DOHH2 (cell line): ENCODE measurements at regions not wholly inside any gene's neighbourhood (a gene's known extent, or its start where the extent isn't known, plus 50 kb on each side); places are given as distances from the start of the nearest gene placed in this dataset.

Experiments
- H3F3A ChIP-seq: fragments of 200-600 bp; sonication (generic), shearing (Covaris generic); 2 replicates; pipeline ENCODE4 v1.6.0; 2016; ENCODE audit warnings: antibody characterized with exemption, mild to moderate bottlenecking; ENCODE audit not compliant: control insufficient read depth, insufficient read depth
- H3K27ac ChIP-seq: fragments of 200-600 bp; sonication (generic); 2 replicates; pipeline ENCODE4 v1.5.1; 2014; ENCODE audit warnings: low read depth, mild to moderate bottlenecking, low read length, moderate library complexity
- H3K27me3 ChIP-seq: fragments of 200-600 bp; sonication (generic); 2 replicates; pipeline ENCODE4 v1.6.1; 2014; ENCODE audit warnings: mild to moderate bottlenecking, low read length, mixed read lengths; ENCODE audit not compliant: control insufficient read depth
- H3K36me3 ChIP-seq: fragments of 200-600 bp; sonication (generic); 2 replicates; pipeline ENCODE4 v1.6.1; 2014; ENCODE audit warnings: mild to moderate bottlenecking, low read length, moderate library complexity, mixed read lengths; ENCODE audit not compliant: control insufficient read depth
- H3K4me1 ChIP-seq: fragments of 200-600 bp; sonication (generic); 2 replicates; pipeline ENCODE4 v1.6.1; 2014; ENCODE audit warnings: mild to moderate bottlenecking, low read length, mixed read lengths; ENCODE audit not compliant: control insufficient read depth
- H3K4me2 ChIP-seq: fragments of 200-600 bp; sonication (generic); 2 replicates; pipeline ENCODE4 v1.6.0; 2014; ENCODE audit warnings: mild to moderate bottlenecking, low read length, moderate library complexity
- H3K4me3 ChIP-seq: fragments of 200-600 bp; sonication (generic); 2 replicates; pipeline ENCODE4 v1.5.1; 2014; ENCODE audit warnings: mild to moderate bottlenecking, low read length, mixed read lengths
- H3K79me2 ChIP-seq: fragments of 200-600 bp; sonication (generic); 2 replicates; pipeline ENCODE4 v1.6.1; 2014; ENCODE audit warnings: mild to moderate bottlenecking, low read length, mixed read lengths; ENCODE audit not compliant: control insufficient read depth
- H3K9me2 ChIP-seq: fragments of 200-600 bp; sonication (generic); replicated peaks from 2 replicates; pipeline ENCODE4 v1.6.1; 2014; ENCODE audit warnings: mild to moderate bottlenecking, low read length, mixed read lengths; ENCODE audit not compliant: control insufficient read depth
- H3K9me3 ChIP-seq: fragments of 200-600 bp; sonication (generic); 2 replicates; pipeline ENCODE4 v1.6.1; 2014; ENCODE audit warnings: antibody characterized with exemption, low read length, mixed read lengths; ENCODE audit not compliant: control insufficient read depth, insufficient read depth
- H4K20me1 ChIP-seq: fragments of 200-600 bp; sonication (generic); 2 replicates; pipeline ENCODE4 v1.6.0; 2014; ENCODE audit warnings: low read depth, mild to moderate bottlenecking, antibody characterized with exemption, low read length, moderate library complexity; ENCODE audit not compliant: control insufficient read depth, insufficient read depth
- EZH2phosphoT487 ChIP-seq: fragments of 200-600 bp; sonication (generic); IDR thresholded peaks from 2 replicates; pipeline ENCODE4 v1.6.1; 2017; ENCODE audit warnings: borderline replicate concordance, mild to moderate bottlenecking, antibody characterized with exemption, low read length, moderate library complexity, mixed read lengths
- TF ChIP-seq, protein P1 (sequence below): fragments of 200-600 bp; sonication (generic); IDR thresholded peaks from one replicate; pipeline ENCODE4 v1.5.1; 2014; ENCODE audit warnings: antibody characterized with exemption, mild to moderate bottlenecking, low read depth, low read length; ENCODE audit not compliant: poor library complexity, severe bottlenecking

DNA sequence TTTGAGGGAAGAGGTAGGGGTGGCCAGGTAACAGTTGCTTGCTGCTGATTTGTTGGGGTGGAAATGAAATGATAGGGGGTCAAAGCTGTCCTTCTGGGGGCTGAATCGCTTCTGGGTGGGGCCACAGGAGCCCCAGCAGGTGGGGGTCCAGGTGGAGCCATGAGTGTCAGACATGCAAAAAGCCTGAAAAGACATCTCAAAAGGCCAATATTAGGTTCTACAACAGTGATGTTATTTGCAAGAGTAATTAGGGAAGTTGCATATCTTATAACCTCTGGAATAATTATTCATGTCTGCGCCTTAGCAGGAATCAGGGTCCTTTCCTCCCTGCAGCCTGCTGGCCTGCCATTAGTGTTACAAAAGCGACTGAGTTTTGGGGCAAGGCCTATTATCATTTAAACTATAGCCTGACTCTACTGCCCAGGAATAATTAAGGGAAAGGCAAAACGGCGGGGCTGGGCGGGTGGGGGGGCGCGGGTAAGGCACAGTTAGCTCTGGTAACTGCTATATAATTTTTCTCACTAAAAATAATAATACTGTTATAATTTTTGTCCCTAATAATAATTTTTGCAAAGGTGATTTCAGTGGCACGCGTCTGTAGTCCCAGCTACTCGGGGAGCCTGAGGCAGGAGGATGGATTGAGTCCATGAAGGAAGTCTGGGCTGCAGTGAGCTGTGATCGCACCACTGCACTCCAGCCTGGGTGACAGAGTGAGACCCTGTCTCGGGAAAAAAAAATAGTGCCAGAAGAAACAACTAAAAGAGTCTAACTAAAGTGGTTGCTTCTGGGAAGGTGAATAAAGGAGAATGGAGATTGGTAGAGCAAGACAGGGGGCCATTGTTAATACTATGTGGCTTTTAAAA is 145.7 kb downstream of the MAGEB17 start:
- no peak for TF ChIP-seq EZH2phosphoT487
- TF ChIP-seq, protein P1, sequence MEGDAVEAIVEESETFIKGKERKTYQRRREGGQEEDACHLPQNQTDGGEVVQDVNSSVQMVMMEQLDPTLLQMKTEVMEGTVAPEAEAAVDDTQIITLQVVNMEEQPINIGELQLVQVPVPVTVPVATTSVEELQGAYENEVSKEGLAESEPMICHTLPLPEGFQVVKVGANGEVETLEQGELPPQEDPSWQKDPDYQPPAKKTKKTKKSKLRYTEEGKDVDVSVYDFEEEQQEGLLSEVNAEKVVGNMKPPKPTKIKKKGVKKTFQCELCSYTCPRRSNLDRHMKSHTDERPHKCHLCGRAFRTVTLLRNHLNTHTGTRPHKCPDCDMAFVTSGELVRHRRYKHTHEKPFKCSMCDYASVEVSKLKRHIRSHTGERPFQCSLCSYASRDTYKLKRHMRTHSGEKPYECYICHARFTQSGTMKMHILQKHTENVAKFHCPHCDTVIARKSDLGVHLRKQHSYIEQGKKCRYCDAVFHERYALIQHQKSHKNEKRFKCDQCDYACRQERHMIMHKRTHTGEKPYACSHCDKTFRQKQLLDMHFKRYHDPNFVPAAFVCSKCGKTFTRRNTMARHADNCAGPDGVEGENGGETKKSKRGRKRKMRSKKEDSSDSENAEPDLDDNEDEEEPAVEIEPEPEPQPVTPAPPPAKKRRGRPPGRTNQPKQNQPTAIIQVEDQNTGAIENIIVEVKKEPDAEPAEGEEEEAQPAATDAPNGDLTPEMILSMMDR, result no peak
- H3K4me2 ChIP-seq, result no peak overlapping the region
- H3K9me3 ChIP-seq, result no peaks in the 10 kb centered on the region
- H3K36me3 ChIP-seq, result no peaks in the 10 kb centered on the region
- H3K4me1 ChIP-seq, result no peaks in the 10 kb centered on the region
- H3K27ac ChIP-seq, result no peak overlapping the region
- H3K27me3 ChIP-seq, result no peaks in the 10 kb centered on the region
- no peaks in the 10 kb centered on the region for H4K20me1 ChIP-seq
- no peaks in the 10 kb centered on the region for H3K79me2 ChIP-seq
- no peaks in the 10 kb centered on the region for H3K9me2 ChIP-seq
- H3F3A ChIP-seq, result no peaks in the 10 kb centered on the region
- no peak overlapping the region for H3K4me3 ChIP-seq

DNA sequence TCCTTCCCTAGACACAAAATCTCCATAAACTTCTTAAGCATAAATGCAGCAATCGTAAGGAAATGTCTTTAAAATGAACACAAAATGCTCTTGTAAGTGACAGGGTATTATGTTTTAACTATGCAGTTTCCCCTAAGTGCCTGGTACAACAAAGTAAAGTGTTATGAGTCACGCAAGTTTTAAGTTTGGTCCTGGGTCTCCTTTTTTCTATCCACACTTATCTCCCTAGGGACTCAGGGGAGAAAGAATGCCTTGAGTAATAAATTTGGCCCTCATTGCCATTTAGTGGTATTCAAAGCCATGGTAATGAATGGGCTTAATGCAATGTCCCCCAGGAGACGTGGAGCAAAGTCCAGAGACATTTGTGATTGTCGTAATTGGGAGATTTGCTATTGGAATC is 149.1 kb downstream of the MAGEB17 start:
- Histone ChIP-seq H3K79me2 (no peaks in the 10 kb centered on the region), H3K4me1 (no peaks in the 10 kb centered on the region), H3K4me2 (no peak overlapping the region), H3F3A (no peaks in the 10 kb centered on the region), H3K27ac (no peak overlapping the region), H3K27me3 (no peaks in the 10 kb centered on the region), H4K20me1 (no peaks in the 10 kb centered on the region), H3K36me3 (no peaks in the 10 kb centered on the region), H3K9me3 (no peaks in the 10 kb centered on the region), H3K9me2 (no peaks in the 10 kb centered on the region), H3K4me3 (no peak overlapping the region)
- TF ChIP-seq, protein P1, result no peak

GRCh38 chrX:16319929-16320328 is 152.6 kb downstream of the MAGEB17 start:
- Histone ChIP-seq H3K9me2 (no peaks in the 10 kb centered on the region), H3K79me2 (no peaks in the 10 kb centered on the region), H3K27me3 (no peaks in the 10 kb centered on the region), H3K27ac (no peak overlapping the region), H4K20me1 (no peaks in the 10 kb centered on the region), H3F3A (no peaks in the 10 kb centered on the region), H3K9me3 (no peaks in the 10 kb centered on the region), H3K4me1 (no peaks in the 10 kb centered on the region), H3K4me2 (no peak overlapping the region), H3K4me3 (no peak overlapping the region), H3K36me3 (no peaks in the 10 kb centered on the region)
- TF ChIP-seq, protein P1, result no peak
